ENCODE measurements at regions not wholly inside any gene's neighbourhood (a gene's known extent, or its start where the extent isn't known, plus 50 kb on each side); places are given as distances from the start of the nearest gene placed in this dataset.
"Not testable (repeated sequence)": the region's sequence is repeated elsewhere in the genome, so short reads cannot be mapped to it uniquely, and the experiment has no call there.

DNA sequence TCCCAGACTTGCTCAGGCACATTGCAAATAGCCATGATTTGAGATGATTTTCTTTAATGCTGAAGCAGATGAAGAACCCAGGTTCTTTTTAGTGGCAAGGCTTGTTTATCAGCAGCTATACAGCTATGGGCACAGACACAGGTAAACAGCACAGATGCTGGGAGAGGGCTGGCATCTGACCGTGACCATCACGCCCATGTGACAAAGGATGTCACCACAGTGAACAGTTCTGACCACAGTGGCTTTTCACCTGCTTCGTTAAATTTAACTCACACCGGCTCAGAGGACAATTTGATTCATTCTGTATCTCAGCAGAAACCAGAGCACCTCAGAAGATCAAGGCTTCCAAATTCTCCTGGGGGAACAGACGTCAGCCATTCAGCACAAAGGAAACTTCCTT lies 142.6 kb downstream of the CDH26 start:
- DNase-seq: no peak

DNA sequence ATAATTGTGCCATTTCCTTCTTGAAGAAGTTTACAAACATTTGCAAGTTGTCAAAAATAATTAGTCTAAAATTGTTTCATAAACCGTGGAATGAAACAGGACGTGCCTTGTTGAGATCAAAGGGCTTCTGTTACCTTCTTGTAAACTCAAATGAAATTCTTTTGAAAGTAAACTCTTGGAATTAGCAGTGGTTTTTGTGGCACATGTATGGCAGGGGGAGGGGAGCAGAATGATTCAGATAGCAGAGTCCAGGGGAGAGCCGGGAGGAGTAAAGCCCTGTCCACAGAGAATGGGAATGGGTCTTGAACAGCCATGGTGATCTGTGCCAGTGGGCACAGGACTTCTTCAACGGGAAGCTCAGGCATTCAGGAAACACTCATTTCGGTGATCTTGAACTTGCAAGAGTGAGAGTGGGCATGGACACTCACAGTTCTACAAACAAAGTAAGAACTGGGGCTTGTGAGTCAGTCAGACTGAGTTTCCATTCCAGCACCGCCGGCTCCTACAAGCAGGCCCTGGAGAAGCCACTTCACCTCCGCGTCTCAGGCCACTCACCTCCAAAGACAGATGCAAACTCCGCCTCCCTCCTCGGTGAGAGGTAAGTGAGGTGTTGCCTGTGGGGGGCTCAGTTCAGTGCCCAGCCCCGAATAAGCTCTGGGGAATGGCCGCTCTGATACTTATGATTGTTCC lies 143.1 kb downstream of the CDH26 start:
- DNase-seq: no peak

DNA sequence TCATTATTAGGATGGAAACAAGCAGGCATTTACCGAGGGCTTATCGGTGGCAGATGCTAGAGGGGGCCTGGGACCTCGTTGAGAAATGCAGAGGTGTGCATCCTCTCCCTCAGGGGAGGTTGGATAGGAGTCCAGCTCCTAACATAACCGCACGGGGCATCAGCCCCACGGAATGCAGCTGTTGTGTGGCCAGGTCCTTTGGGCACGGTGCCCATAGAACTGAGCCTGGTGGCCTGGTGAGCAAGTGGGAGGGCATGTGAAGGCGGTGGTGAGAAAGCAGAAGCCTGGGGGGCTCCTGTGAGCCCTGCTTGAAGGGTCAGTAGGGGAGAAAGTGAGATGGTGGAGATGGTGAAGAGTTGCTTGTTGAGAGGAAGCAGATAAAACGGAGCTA lies 143.7 kb downstream of the CDH26 start:
- DNase-seq: no peak

DNA sequence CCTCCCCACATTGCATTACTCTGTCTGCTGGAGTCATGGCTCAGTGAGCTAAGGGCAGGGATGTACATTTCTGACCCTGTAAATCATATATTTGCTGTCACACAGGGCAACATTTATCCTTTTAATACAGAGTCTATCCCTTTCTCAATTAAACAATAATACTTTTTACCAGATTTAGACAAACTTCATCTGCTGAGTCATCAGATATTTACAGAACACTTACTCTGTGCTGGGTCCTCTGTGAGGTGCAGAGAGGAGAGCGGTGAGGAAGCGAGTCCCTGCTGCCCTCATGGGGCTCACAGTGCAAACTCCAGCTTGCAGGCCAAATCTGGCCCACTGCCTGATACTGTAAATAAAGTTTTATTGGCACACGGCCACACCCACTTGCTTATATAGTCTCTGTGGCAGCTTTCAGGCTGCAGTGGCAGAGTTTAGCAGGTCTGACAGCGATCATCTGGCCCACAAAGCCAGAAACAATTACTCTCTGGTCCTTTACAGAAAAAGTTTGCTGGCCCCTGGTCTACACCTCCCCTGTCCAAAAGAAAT lies 144.5 kb downstream of the CDH26 start:
- no peak for DNase-seq

DNA sequence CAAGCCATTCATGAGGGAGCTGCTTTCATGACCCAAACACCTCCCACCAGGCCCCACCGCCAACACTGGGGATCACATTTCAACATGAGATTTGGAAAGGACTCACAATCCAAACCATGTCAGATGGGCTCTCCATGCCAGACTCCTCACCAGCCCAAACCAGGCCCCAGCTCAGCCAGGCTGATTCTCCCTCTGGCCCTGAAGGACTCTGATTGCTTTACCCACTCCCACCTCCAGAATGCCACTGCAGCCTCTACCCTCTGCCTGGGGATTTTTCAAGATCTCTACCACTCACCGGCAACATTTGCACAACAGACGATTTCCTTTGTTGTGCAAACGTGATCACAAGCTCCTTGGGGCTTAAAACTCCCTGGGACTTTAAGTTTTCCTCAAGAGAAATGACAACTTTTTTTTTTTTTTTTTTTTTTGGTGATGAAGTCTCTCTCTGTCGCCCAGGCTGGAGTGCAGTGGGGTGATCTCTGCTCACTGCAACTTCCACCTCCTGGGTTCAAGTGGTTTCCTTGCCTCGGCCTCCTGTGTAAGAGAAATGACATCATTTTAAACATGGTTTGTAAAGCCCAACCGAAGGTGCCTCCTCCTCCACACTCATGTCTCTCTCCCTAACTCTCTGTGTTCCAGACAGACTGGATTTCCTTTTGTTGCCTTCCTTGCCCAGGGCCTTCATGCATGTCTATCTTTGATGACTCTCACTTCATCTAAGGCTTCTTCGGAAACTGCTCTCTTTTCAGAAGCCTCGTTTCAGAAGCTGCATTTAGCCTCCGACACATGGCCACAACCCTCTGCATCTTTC lies 147.0 kb downstream of the CDH26 start:
- DNase-seq: no peak

DNA sequence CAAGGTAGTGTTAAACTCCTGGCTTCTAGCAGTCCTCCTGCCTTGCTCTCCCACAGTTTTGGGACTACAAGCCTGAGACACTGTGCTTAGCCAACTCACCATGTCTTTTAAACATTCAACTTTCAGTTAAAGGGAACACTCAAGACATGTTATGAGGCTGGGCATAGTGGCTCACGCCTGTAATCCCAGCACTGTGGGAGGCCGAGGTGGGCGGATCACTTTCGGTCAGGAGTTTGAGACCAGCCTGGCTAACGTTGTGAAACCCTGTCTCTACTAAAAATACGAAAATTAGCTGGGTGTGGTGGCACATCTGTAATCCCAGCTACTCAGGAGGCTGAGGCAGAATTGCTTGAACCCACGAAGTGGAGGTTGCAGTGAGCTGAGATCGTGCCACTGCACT lies 148.0 kb downstream of the CDH26 start:
- not testable (repeated sequence) for DNase-seq

DNA sequence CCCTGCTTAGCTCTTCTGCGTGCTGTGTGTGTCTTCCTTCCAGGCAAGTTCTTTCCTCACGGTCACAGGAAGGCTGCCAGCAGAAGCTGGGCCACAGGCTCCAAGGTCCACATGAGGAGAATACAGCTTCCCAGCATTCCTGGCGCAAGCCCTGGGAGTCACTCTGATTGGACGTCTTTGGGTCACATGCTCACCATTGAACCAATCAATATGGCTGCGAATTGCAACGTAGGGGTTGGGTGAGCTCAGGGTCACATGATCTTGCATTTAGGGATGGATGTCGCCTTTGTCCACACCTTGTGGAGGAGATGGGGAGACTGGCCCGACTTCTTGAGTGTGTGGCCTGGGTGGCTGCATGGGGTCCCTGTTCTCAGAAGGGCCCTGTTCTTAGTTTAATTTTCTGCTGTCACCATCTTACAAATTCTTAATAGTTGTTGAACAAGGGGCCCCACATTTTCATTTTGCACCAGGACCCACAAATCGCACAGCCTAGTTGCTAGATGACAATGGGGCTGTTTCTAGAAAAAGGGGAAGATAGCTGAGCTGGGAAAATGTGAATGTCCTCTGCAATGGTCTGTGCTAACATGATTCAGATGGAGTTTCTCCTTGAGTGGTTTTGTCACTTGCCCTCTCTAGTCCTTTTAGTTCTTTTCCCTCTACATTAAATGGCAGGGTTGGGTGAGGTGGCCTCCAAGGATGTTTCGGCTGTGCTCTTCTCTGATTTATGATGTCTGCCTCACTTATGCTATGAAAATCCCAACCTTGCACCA lies 149.6 kb downstream of the CDH26 start:
- no peak for DNase-seq

DNA sequence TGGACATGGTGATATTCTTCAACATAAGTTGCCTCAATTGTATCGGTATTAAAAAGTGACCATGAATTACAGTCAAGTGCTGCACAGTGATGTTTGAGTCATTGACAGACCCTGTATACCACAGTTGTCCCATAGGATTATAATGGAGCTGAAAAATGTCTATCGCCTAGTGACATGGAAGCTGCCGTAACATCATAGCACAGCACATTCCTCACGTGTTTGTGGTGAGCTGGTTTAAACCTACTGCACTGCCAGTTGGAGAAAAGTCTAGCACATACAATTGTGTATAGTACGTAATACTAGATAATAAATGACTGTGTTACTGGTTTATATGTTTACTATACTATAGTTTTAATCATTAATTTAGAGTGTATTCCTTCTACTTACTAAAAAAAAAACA lies 150.2 kb downstream of the CDH26 start:
- DNase-seq: no peak

DNA sequence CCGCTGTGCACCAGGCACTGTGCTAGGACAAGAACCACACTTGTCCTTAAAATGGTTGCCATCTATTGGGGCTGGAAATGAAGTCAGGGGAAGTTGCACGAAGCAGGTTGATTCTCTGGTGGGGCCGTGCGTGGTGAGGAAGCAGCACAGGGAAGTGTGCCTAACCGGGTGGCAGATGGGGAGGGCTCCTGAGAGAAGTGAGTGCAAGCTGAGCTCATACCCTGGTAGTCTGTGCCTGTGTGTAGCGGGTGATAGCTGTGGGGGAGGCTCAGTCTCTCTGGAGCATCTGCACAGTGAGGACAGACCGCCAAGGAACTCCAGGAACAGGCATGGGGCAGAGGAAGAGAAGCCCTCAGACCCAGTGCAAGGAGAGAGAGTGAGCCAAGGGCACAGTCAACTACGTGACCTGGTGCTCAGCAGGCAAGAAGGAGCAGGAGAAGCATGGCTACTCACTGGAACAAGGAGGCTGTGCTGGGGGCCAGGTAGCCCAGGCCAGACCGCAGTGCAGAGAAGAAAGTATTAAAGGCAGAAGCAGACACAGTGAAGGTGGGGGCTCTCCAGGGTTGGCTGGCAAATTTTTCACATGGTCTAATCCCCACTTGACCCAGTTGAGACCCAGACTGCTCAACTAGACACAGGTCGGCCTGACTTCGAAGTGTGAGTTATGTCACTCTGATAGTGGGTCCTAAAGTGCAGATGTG lies 155.0 kb downstream of the CDH26 start:
- DNase-seq: no peak

DNA sequence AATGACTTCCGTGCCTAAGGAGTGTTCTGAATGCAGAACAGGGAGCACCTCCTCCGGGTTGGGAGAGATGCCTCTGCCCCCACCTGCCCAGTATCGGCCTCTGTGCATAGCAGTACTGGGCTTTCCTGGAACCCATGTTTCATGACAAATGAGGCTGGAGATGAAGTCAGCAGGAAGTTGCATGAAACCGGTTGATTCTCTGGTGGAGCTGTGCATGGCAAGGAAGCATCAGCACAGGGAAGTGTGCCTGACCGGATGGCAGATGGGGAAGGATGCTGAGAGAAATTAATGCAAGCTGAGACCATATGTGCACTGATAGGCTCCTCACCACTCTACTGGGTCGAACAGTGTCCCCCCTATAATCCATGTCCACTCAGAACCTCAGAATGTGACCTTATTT lies 155.5 kb downstream of the CDH26 start:
- DNase-seq: no peak

DNA sequence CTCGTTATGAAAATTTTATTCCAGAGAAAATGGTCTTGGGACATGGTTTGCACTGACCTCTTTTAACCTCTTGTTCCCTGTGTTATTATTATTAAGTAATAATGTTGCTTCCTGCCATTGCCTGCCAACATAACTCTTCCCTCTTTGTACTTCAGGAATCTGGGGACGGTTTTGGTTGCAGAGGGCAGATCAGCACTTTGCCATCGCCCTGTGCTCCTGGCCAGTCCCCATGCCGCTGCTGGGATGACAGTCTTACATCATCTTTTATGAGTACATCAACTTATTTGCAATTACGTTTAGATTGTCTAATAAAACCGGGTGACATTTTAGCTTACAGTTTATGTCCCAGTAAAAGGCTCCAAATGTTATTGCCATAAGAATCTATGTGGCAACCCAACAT lies 157.2 kb downstream of the CDH26 start:
- no peak for DNase-seq

DNA sequence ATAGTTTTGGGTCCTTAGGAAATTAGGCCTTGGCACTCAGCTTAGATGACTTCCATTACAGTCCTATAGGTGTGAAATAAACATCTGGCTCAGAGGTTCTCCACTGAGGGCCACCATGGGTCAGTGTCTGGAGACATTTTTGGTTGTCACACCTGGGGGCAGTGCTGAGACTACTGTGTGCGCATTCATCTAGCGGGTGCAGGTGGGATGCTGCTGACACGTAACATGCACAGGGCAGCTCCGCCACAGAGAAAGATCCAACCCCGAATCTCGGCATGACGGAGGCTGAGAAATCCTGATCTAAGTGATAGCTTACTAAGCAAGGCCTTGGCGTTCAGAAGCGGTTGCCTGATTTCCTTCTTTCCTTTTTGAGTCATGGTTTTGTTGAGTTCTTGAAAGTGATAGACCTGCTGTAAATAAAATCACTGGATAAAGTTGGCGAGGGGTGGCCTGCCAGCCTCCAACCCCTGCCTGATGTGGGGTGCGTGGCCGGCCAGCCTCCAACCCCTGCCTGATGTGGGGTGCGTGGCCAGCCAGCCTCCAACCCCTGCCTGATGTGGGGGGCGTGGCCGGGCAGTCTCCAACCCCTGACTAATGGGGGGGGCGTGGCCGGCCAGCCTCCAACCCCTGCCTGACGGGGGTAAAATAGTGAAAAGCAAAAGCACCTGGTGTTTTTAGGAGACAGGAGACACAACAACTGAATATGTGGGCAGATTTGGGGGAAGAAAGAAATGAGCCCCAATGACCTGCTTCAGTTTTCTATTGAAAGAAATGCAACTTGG lies 158.1 kb downstream of the CDH26 start:
- DNase-seq: no peak

DNA sequence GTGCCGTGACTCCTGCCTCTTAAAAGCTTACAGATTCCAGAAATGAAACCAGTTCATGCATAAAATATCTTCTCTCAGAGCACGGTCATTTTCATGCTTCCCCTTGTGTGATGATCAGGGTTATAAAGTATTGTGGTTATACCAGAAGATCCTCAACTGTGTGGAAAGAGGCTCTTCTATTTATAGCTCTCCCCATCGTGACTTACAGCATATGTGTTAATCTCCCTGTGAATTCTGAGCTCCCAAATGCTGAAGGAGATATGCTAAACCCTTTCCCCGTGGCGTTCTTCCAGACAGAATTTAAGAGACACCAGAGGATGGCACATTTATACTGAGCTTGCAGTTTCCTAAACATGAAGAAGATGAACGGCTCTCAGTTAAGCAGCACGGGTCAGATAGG lies 158.8 kb downstream of the CDH26 start:
- DNase-seq: no peak

DNA sequence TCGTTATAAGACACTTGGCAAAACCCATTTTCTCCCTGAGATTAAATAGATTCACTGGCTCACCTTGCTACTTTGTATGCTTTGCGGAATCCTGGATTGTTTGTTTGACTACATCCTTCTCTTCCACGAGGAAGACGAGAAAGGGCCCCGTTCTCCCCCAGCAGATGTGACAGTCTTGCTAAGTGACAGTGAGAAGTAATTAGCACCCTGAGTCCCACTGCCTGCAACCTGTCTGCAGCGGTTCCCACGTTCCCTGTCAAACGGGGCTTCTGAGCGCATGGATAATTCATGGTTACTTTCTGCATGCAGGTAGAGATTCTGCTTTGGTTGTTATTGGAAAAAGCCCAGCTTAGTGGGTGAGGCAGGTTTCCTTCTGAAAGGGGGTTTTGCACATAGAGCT lies 163.7 kb downstream of the CDH26 start:
- DNase-seq: no peak

DNA sequence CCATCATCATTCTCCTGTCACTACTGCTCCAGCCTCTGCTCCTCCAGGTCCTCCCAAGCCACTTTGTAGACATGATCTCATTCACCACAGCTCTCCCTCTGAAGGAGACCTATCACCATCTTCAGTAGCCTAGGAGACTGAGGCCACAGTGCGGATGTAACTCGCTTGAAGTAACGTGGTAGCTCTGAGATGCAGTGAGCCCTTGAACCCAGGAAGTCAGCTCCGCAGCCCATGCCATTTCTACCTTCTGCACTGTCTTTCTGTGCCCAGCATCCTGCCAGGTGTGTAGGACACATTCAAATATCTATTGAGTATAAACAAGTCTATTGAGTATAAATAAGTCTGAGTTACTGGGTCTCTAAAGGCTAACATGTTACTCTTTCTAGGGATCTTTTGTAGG lies 164.4 kb downstream of the CDH26 start:
- DNase-seq: no peak

DNA sequence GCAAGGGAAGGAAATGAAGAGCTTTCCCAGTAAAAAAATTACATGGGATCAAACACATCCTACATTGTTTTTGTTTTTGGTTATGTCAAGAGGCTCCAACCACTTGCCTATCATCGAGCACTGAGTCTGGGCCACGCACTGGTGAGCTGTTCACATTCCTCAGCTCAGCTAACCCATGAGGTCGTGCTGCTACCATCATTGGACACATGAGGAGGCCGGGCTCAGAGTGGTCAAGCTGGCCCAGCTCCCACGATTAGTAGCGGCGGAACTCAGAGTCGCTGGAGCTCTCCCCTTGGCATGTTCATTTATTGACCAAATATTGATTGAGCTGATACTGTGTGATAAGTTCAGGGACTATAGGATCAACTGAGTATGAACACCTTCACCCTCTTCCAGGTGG lies 164.9 kb downstream of the CDH26 start:
- no peak for DNase-seq

DNA sequence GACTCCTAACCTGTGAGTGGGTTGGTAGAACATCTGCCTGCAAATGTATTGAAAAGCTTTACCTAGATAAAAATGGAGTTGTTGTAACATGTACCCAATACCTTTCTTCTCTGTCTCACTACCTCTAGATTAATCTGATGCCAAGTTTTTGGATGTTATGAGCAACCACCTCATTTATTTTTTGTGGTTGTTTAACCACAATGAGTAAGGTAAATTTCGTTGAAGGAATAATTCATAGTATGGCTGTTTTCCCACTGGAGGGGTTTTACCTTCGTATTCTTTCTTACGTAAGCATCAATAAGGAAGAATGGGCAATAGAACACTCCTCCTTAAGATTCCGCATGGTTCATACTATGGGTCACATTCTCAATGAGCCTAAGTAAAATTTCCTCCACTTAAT lies 165.4 kb downstream of the CDH26 start:
- DNase-seq: no peak

DNA sequence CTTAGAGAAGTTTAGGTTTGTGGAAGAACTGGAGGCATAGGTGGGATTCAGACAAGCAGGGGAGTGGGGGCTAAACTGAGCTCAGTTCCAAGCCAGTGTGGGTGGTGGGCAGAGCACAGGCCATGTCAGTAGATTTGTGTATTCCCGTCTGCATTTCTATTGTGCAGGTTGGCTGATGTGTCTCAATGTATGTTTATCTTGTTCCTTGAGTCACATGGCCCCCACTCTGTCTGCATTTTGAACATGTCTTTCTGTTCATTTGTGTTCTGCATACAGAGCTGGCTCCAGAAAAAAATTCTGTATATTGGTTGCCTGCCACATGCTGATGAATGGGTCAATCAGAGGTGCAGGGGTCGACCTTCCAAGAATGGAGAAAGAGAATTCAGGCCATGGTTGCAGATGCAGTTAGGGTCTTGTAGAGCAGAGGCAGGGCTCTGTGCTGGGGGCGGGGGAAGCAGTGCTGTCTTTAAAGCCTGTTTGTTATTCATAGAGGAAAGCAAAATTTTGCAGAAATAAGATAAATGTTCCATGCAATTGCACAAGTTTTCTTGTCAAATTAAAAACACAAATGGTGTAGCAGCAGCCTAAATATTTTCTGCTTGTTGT lies 166.7 kb downstream of the CDH26 start:
- no peak for DNase-seq

DNA sequence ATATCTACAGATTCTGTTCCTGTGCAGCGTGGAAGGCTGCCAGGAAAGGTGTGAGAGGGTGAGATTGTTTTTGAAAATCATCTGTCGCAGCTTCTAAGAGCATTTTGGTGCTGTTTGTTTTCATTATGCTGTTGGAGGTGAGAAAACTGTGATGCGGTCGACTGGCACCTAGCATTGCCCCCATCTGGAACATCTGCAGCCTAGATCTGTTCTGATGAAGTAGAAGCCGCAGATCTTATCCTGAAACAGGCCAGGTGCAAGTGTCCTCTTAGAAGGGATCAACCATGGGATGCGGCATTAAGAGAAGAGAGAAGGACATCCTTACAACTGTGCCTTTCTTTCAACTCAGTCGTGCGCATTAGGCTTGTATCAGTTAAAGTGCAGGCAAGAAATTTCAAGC lies 167.3 kb downstream of the CDH26 start:
- DNase-seq: no peak

DNA sequence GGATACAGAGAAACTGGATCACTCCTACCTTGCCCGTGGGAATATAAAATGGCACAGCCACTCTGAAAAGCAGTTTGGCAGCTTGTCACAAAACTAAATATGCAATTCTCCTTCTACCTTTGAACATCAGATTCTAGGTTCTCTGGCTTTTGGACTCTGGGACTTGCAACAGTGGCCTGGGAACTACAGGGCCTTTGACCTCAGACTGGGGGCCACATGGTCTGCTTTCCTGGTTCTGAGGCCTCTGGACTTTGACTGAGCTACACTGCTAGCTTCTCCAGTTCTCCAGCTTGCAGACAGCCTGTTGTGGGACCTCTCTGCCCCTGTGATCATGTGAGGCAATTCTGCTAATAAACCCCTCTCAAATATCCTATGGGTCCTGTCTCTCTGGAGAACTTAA lies 168.8 kb downstream of the CDH26 start:
- no peak for DNase-seq

DNA sequence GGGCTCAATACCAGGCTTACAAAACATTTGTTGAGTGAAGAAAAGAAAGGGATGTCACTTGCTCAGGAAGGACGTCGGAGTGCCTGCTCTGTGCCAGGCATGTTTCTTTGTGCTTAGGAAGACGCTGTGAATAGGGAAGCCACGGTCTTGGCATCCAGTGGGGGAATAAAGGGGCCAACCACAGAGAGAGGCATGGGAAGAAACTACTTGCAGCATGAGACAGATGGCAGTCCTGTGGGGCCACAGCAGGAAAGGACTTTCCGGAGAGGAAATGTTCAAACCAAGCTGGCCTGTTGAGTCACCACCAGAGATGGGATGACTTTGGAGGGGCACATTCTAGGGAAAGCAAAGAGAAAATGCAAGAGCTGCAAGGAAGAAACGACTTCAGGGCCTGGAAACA lies 173.2 kb downstream of the CDH26 start:
- no peak for DNase-seq

All from left hindlimb (tissue), 1 donor.